ENCODE measurements at regions not wholly inside any gene's neighbourhood (a gene's known extent, or its start where the extent isn't known, plus 50 kb on each side); places are given as distances from the start of the nearest gene placed in this dataset.
A peak's percentile ranks its signal among the peaks of the same experiment; 100 is the strongest.

DNA sequence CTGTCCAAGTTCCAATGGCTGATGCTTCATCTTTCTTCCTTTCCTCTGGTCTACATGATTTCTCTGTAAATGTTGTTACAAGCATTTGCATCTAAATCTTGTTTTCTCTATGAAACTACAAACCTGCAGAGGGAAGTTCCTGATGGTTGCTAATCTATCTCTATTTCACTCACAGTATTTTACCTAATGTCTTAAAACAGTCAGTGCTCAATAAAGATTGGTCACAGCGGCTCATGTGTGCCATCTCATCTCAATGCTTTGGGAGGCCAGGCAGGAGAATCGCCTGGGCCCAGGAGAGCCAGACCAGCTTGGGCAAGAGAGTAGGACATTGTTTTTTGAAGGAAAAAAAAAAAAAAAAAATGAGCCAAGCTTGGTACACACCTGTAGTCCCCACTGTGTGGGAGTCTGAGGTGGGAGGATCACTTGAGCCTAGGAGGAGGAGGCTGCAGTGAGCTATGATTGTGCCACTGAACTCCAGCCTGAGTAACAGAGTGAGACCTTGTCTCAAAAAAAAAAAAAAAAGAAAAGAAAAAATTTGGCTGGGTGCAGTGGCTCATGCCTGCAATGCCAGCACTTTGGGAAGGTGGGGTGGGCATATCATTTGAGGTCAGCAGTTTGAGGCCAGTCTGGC lies 71.3 kb upstream of the ARMC3 start:
- 96% methylated on average over 2 of the region's 2 CpGs for WGBS
- TF ChIP-seq FOXA1 (IDR thresholded peaks at IDR 0.05) (no peak), ATF3 (IDR thresholded peaks at IDR 0.05) (no peak), REST (IDR thresholded peaks at IDR 0.05) (no peak), NR2F2 (IDR thresholded peaks at IDR 0.05) (no peak), SP1 (IDR thresholded peaks at IDR 0.05) (no peak), GABPA (IDR thresholded peaks at IDR 0.05 in 1 of 2, conservative IDR thresholded peaks at IDR 0.05 in 1 of 2) (no peak), HNF4A (conservative IDR thresholded peaks at IDR 0.05) (no peak), RAD21 (IDR thresholded peaks at IDR 0.05) (no peak), HNF4G (IDR thresholded peaks at IDR 0.05) (no peak), RXRA (IDR thresholded peaks at IDR 0.05) (no peak), FOXA2 (IDR thresholded peaks at IDR 0.05) (no peak), EGR1 (IDR thresholded peaks at IDR 0.05; ENCODE audit: low read depth in 2 of 2) (no peak), JUND (IDR thresholded peaks at IDR 0.05) (no peak)
- Histone ChIP-seq H3K4me3 (ENCODE audit: low read depth in 1 of 3, low read length in 3 of 3) (no peak overlapping the region), H3K27ac (ENCODE audit: low read depth in 1 of 2, low read length in 2 of 2) (no peak overlapping the region), H3K9me3 (ENCODE audit: control insufficient read depth in 4 of 4, low read length in 3 of 4) (no peaks in the 10 kb centered on the region), H3K36me3 (ENCODE audit: control insufficient read depth in 4 of 4, insufficient read depth in 3 of 4, low read depth in 1 of 4, low read length in 3 of 4) (no peaks in the 10 kb centered on the region), H3K9ac (ENCODE audit: low read depth in 1 of 2, low read length in 2 of 2) (no peak overlapping the region), H3K4me1 (ENCODE audit: control insufficient read depth in 4 of 4, insufficient read depth in 4 of 4, low read length in 3 of 4) (peaks cover 0 to 9% (median 2%) of the 10 kb centered on the region in 4 donors), H3K27me3 (ENCODE audit: control insufficient read depth in 4 of 4, insufficient read depth in 4 of 4, low read length in 3 of 4) (no peaks in the 10 kb centered on the region)
- DNase-seq (ENCODE audit: low spot score): no peak

DNA sequence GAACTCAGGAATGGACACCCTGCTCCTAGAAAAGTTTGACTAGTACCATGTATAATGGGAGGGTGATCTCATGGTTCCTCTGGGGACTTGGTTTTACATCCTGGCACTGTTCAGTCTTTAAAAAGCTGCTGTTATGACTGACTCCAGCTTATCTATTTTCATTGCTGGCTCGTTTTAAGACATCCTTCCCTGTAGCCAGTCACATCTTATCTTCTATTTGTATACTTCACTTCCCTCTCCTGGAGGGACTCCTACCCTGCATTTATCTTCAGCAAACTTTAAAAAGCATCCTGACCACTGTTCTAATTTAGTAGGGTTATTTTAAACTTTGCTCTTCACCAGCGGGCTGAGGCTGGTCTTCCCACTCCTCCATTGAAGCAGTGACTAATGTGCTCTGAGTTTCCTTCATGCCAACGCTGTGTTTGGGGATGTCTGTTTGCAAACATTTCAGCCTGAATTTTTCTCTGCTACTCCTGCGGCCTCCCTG lies 72.9 kb upstream of the ARMC3 start:
- no peak overlapping the region for H3K4me3 ChIP-seq (ENCODE audit: low read depth in 1 of 3, low read length in 3 of 3)
- 70% methylated on average over 4 of the region's 4 CpGs for WGBS
- no peak for DNase-seq (ENCODE audit: low spot score)
- H3K36me3 ChIP-seq (ENCODE audit: control insufficient read depth in 4 of 4, insufficient read depth in 3 of 4, low read depth in 1 of 4, low read length in 3 of 4): no peaks in the 10 kb centered on the region
- peaks cover 0 to 9% (median 2%) of the 10 kb centered on the region in 4 donors for H3K4me1 ChIP-seq (ENCODE audit: control insufficient read depth in 4 of 4, insufficient read depth in 4 of 4, low read length in 3 of 4)
- H3K27me3 ChIP-seq (ENCODE audit: control insufficient read depth in 4 of 4, insufficient read depth in 4 of 4, low read length in 3 of 4): no peaks in the 10 kb centered on the region
- TF ChIP-seq RAD21 (IDR thresholded peaks at IDR 0.05) (peak; percentile 53 to 66), HNF4A (conservative IDR thresholded peaks at IDR 0.05) (no peak)
- no peak overlapping the region for H3K9ac ChIP-seq (ENCODE audit: low read depth in 1 of 2, low read length in 2 of 2)
- no peaks in the 10 kb centered on the region for H3K9me3 ChIP-seq (ENCODE audit: control insufficient read depth in 4 of 4, low read length in 3 of 4)
- no peak overlapping the region for H3K27ac ChIP-seq (ENCODE audit: low read depth in 1 of 2, low read length in 2 of 2)

DNA sequence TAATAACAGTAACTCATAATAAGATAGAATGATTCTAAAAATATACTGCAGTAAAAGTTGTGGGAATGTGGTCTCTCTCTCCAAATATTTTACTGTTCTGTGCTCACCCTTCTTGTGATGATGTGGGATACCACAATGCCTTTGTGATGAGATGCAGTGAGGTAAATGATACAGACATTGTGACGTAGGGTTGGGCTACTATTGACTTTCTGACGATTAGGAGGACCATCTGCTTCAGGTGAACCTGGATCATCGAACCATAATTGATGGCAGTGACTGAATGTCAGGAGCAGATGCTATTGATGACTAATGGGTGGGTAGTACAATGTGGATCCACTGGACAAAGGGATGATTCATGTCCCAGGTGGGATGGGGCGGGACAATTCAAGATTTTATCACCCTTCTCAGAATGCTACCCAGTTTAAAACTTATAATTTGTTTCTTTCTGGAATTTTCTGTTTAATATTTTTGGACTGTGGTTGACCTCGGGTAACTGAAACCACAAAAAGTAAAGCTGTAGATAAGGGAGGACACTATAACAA lies 73.9 kb upstream of the ARMC3 start:
- H3K27ac ChIP-seq (ENCODE audit: low read depth in 1 of 2, low read length in 2 of 2): no peak overlapping the region
- no peak for TF ChIP-seq FOXA1 (IDR thresholded peaks at IDR 0.05)
- no peak for TF ChIP-seq EGR1 (IDR thresholded peaks at IDR 0.05; ENCODE audit: low read depth in 2 of 2)
- no peak for TF ChIP-seq HNF4A (conservative IDR thresholded peaks at IDR 0.05)
- TF ChIP-seq NR2F2 (IDR thresholded peaks at IDR 0.05): no peak
- no peak for TF ChIP-seq RXRA (IDR thresholded peaks at IDR 0.05)
- TF ChIP-seq YY1 (IDR thresholded peaks at IDR 0.05): no peak
- no peak for TF ChIP-seq JUND (IDR thresholded peaks at IDR 0.05)
- TF ChIP-seq HNF4G (IDR thresholded peaks at IDR 0.05): no peak
- TF ChIP-seq TAF1 (conservative IDR thresholded peaks at IDR 0.05): no peak
- no peak for TF ChIP-seq GABPA (IDR thresholded peaks at IDR 0.05 in 1 of 2, conservative IDR thresholded peaks at IDR 0.05 in 1 of 2)
- TF ChIP-seq REST (IDR thresholded peaks at IDR 0.05): no peak
- no peak for TF ChIP-seq FOXA2 (IDR thresholded peaks at IDR 0.05)
- H3K9me3 ChIP-seq (ENCODE audit: control insufficient read depth in 4 of 4, low read length in 3 of 4): no peaks in the 10 kb centered on the region
- WGBS: 91% methylated on average over 5 of the region's 5 CpGs
- no peak overlapping the region for H3K4me3 ChIP-seq (ENCODE audit: low read depth in 1 of 3, low read length in 3 of 3)
- H3K27me3 ChIP-seq (ENCODE audit: control insufficient read depth in 4 of 4, insufficient read depth in 4 of 4, low read length in 3 of 4): no peaks in the 10 kb centered on the region
- H3K9ac ChIP-seq (ENCODE audit: low read depth in 1 of 2, low read length in 2 of 2): no peak overlapping the region
- peaks cover 0 to 9% (median 2%) of the 10 kb centered on the region in 4 donors for H3K4me1 ChIP-seq (ENCODE audit: control insufficient read depth in 4 of 4, insufficient read depth in 4 of 4, low read length in 3 of 4)
- H3K36me3 ChIP-seq (ENCODE audit: control insufficient read depth in 4 of 4, insufficient read depth in 3 of 4, low read depth in 1 of 4, low read length in 3 of 4): no peaks in the 10 kb centered on the region
- DNase-seq (ENCODE audit: low spot score): no peak
